Upper lobe of right lung (tissue), 1 donor: ENCODE measurements at regions not wholly inside any gene's neighbourhood (a gene's known extent, or its start where the extent isn't known, plus 50 kb on each side); places are given as distances from the start of the nearest gene placed in this dataset.

Experiments
- ATAC-seq: fragments of 200-7000 bp; cut with Tn5 transposase; one replicate; pipeline ENCODE4 v1.9.1; 2020; ENCODE audit warnings: mild to moderate bottlenecking, moderate library complexity
- DNase-seq: peaks from one replicate; pipeline ENCODE4 v3.0.0-alpha.2; 2020
- H3K27ac ChIP-seq: fragments of 200-600 bp; one replicate; pipeline ENCODE4 v1.8.0; 2022
- H3K27me3 ChIP-seq: fragments of 200-600 bp; one replicate; pipeline ENCODE4 v1.8.0; 2022; ENCODE audit warnings: mild to moderate bottlenecking
- H3K36me3 ChIP-seq: fragments of 200-600 bp; one replicate; pipeline ENCODE4 v1.8.0; 2022
- H3K4me1 ChIP-seq: fragments of 200-600 bp; one replicate; pipeline ENCODE4 v1.8.0; 2022
- H3K4me3 ChIP-seq: fragments of 200-600 bp; one replicate; pipeline ENCODE4 v1.8.0; 2022; ENCODE audit warnings: mild to moderate bottlenecking
- H3K9me3 ChIP-seq: fragments of 200-600 bp; one replicate; pipeline ENCODE4 v1.8.0; 2022
- CTCF ChIP-seq: fragments of 200-600 bp; IDR thresholded peaks from one replicate; pipeline ENCODE4 v1.8.0; 2022; ENCODE audit warnings: antibody characterized with exemption
- intact Hi-C: fragments of 100-400 bp; cut with DNase I; formaldehyde crosslinking; loops from one replicate; pipeline ENCODE4 v1.11.0; 2022
- donor health status: DM: no; HTN: yes; CAD: no; lungs with severe emphysema.

- Histone ChIP-seq H3K4me1 (no peaks in the 10 kb centered on the region), H3K9me3 (no peaks in the 10 kb centered on the region), H3K4me3 (no peak overlapping the region), H3K27me3 (no peaks in the 10 kb centered on the region), H3K27ac (no peak overlapping the region), H3K36me3 (no peaks in the 10 kb centered on the region)
- no peak for TF ChIP-seq CTCF
- ATAC-seq (peak; percentile 66), DNase-seq (no peak)
- intact Hi-C loops, result no loop called here
Observed at GRCh38 chr15:93467337-93467736, 378.3 kb upstream of the RGMA start.

- Histone ChIP-seq H3K9me3 (no peaks in the 10 kb centered on the region), H3K27me3 (no peaks in the 10 kb centered on the region), H3K36me3 (no peaks in the 10 kb centered on the region), H3K4me1 (no peaks in the 10 kb centered on the region), H3K27ac (no peak overlapping the region), H3K4me3 (no peak overlapping the region)
- DNase-seq (no peak), ATAC-seq (no peak)
- intact Hi-C loops, result no loop called here
- TF ChIP-seq CTCF, result no peak
Observed at GRCh38 chr15:93466380-93466779, 377.4 kb upstream of the RGMA start.

- no peak for DNase-seq
Observed at GRCh38 chr15:93462690-93463089, 373.7 kb upstream of the RGMA start.

GRCh38 chr15:93460717-93461116, 371.7 kb upstream of the RGMA start:
- no peak for DNase-seq
- ATAC-seq, result no peak
- intact Hi-C loops, result no loop called here
- no peak overlapping the region for H3K27ac ChIP-seq
- no peaks in the 10 kb centered on the region for H3K27me3 ChIP-seq
- no peaks in the 10 kb centered on the region for H3K36me3 ChIP-seq
- TF ChIP-seq CTCF, result no peak
- no peaks in the 10 kb centered on the region for H3K9me3 ChIP-seq
- no peak overlapping the region for H3K4me3 ChIP-seq
- H3K4me1 ChIP-seq, result no peaks in the 10 kb centered on the region

More at GRCh38 chr15:93462690-93463089, 373.7 kb upstream of the RGMA start:
- Histone ChIP-seq H3K4me1 (no peaks in the 10 kb centered on the region), H3K4me3 (no peak overlapping the region), H3K36me3 (no peaks in the 10 kb centered on the region), H3K27me3 (no peaks in the 10 kb centered on the region), H3K27ac (no peak overlapping the region), H3K9me3 (no peaks in the 10 kb centered on the region)
- TF ChIP-seq CTCF, result no peak
- intact Hi-C loops, result no loop called here
- ATAC-seq, result no peak

GRCh38 chr15:93459396-93459795, 370.4 kb upstream of the RGMA start:
- no peak for TF ChIP-seq CTCF
- no peaks in the 10 kb centered on the region for H3K27me3 ChIP-seq
- no peak for DNase-seq
- H3K9me3 ChIP-seq, result no peaks in the 10 kb centered on the region
- intact Hi-C loops, result no loop called here
- H3K4me1 ChIP-seq, result no peaks in the 10 kb centered on the region
- H3K36me3 ChIP-seq, result no peaks in the 10 kb centered on the region
- no peak for ATAC-seq
- H3K27ac ChIP-seq, result no peak overlapping the region
- no peak overlapping the region for H3K4me3 ChIP-seq

GRCh38 chr15:93458597-93458996, 369.6 kb upstream of the RGMA start:
- Histone ChIP-seq H3K4me1 (no peaks in the 10 kb centered on the region), H3K4me3 (no peak overlapping the region), H3K27me3 (no peaks in the 10 kb centered on the region), H3K36me3 (no peaks in the 10 kb centered on the region), H3K9me3 (no peaks in the 10 kb centered on the region), H3K27ac (no peak overlapping the region)
- intact Hi-C loops, result no loop called here
- DNase-seq (no peak), ATAC-seq (peak; percentile 19)
- no peak for TF ChIP-seq CTCF
